Epithelial cell of proximal tubule (primary cell): ENCODE measurements at regions not wholly inside any gene's neighbourhood (a gene's known extent, or its start where the extent isn't known, plus 50 kb on each side); places are given as distances from the start of the nearest gene placed in this dataset.

Experiments
- DNase-seq: peaks from one replicate; pipeline ENCODE4 v3.0.0-alpha.2; 2011; ENCODE audit warnings: low read depth
- H3K4me3 ChIP-seq: 2 replicates; pipeline ENCODE4 v1.5.1; 2011; ENCODE audit warnings: low read depth, mild to moderate bottlenecking, low read length
- CTCF ChIP-seq: conservative IDR thresholded peaks from 2 replicates; pipeline ENCODE4 v1.5.1; 2012; ENCODE audit warnings: low read depth, mild to moderate bottlenecking, low read length

DNA sequence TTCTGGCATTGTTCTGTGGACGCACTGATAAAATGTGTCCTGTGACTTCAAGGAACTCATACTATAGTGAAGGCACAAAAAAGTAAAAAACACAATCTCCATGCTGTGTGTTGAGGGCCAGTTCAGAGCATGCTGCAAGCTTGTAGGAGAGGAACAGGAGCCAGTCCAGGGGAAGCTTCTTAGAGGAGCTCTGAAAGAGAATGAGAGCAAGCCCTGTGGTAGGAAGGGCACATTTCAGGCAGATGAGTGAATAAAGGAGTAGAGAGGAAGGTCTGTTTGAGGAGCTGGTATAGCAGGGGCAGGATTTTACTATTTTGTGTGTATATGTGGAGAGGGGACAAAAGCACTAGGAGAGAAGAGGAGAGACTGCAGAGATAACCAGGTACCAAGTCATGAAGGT is 478.3 kb downstream of the ZEB2 start:
- DNase-seq: no peak
- no peak overlapping the region for H3K4me3 ChIP-seq
- no peak for TF ChIP-seq CTCF

DNA sequence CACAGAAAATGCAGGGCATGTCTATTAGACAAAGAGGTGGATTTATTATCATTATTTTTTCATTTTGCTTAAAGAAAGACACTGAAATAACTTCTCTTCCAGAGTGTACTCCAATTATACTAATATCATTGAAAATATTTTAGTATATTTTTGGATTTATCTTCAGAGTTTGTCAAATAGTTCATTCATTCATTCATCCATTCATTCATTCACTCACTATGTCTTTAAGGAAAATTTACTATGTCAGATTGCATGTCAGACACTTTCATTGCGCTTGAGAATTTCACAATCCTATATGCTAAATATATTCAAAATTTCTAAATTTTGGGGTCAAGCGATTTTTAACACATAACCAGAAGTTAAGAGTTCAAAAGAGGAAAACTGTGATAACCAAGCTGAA is 479.1 kb downstream of the ZEB2 start:
- H3K4me3 ChIP-seq: no peak overlapping the region
- no peak for DNase-seq
- TF ChIP-seq CTCF: no peak

GRCh38 chr2:144032566-144032965 is 487.4 kb downstream of the ZEB2 start:
- no peak for DNase-seq
- no peak overlapping the region for H3K4me3 ChIP-seq
- TF ChIP-seq CTCF: no peak

DNA sequence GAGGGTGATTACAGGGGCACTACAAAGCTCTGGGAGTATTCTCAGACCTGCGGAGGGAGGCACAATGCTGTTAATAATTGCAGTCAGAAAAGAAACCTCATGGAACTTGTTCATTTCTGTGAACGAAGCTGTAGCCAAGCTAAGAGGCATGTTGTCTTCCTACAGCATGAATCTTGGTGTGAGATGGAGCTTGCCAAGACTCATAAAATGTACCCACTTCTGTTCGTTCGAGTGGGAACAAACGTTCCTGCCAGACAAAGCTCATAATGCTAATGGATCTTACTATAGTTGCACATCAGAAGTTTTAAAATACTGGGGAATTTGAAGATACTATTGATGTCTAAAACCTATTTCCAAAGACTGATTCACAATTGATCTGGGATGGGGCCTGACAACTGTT is 489.1 kb downstream of the ZEB2 start:
- no peak for TF ChIP-seq CTCF
- no peak overlapping the region for H3K4me3 ChIP-seq
- DNase-seq: no peak

DNA sequence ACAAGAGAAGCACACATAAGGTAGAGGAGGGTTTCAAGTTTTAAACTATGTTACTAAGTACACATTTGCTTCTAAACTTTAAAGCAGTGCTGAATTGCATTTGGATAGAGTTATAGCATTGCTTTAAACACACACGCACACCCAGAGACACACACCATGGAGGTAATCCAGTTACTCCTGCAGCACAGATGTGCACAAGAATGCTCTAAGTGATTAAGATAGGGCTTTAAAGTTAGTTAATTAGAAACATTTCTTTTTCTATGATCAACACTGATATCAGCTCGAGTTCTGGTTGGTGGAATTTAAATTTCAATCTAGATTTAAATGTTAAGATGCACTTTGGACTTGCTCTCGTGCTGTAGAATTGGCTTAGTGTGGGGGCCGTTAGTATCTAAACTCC is 492.3 kb downstream of the ZEB2 start:
- no peak for TF ChIP-seq CTCF
- no peak for DNase-seq
- H3K4me3 ChIP-seq: no peak overlapping the region

DNA sequence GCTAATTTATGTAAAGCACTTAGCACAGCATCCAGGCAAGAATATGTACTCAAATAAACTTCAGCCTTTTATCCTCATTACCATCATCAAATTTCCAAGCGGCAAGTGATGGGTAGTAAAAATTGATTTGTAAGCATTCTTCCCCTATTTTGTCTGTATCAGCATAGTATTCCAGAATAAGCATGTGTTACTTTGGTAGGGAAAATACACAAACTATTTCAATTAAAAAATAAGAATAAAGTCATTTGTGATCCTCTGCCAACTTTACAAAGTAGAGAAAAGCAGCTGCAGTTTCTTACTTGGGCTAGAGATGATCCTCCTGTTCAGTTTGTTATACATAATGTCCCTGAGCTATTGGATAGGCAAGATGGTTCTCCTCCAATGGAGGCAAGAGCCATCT is 493.2 kb downstream of the ZEB2 start:
- DNase-seq: no peak
- H3K4me3 ChIP-seq: no peak overlapping the region
- no peak for TF ChIP-seq CTCF

DNA sequence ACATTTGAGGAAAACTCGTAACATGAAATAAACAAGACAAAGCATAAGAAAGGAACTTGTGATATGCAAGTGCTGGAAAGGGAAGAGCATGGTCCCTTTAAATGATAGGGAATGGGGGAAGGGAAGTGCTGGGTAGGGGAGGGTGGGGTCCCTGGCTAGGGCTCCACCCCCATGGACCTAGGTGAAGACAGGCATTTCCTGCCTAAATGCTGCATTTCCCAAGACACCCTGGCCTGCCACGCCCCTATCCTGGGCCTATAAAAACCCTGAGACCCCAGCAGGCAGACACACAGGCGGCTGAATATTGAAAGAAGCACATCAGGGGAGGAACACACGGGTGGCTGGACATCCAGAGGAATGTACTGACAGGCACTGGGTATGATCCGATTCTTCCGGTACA is 499.9 kb downstream of the ZEB2 start:
- DNase-seq: no peak
- no peak for TF ChIP-seq CTCF

More for the DNA sequence above, 499.9 kb downstream of the ZEB2 start:
- H3K4me3 ChIP-seq: no peak overlapping the region
